Amygdala (tissue), 56 donors: ENCODE measurements at regions not wholly inside any gene's neighbourhood (a gene's known extent, or its start where the extent isn't known, plus 50 kb on each side); places are given as distances from the start of the nearest gene placed in this dataset.
"Not testable (repeated sequence)": the region's sequence is repeated elsewhere in the genome, so short reads cannot be mapped to it uniquely, and the experiment has no call there.

Experiments used
- DNase-seq, 56 donors: peaks; one replicate each; lab custom pipeline; 2025; lab: John Stamatoyannopoulos, UW

DNA sequence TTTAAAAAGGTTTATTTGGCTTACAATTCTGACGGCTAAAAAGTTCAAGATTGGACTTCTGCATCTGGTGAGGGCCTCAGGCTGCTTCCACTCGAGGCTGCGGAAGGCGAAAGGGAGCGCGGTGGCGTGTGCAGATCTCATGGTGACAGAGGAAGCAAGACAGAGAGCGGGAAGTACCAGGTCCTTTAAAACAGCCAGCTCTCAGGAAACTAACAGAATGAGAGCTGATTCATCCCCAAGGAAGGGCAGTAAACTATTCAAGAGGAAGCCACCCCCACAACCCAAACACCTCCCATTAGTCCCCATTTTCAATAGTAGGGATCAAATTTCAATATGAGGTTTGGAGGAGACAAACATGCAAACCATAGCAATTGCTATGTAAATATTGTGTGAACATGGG lies 2144.2 kb upstream of the AGA start:
- DNase-seq = no peak

DNA sequence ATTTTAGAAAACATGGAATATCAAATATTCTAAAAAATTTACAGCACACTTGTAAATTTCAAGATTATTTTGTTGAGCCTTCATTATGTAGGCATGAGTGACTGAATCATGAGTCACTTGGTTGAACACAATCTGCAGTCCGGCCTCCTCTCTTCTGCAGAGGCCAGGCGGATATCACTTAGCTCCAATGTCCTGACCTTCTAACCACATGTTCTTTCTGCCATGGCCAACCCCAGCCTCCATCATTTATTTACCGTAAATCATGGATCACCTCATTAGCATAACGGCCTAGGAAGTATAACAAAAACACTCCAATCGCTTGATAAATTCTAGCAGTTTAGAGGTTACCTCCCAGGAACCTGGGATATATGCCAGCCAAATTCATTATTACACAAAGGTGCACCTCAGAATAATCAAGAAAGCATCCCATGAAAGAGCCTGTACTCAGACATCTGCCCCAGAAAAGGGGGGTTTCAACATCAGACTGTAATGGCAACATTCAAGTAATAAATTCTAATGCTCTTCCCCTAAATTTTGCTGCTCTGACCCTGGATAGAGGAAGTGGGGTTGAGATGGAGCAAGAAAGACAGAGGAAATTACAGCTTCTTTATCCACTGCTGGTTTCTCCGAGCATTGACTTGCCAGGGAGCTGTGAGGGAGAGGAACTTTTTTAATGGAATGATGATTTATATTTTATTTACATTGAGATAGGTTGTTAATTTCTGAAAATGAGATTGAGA lies 2153.6 kb upstream of the AGA start:
- no peak for DNase-seq

DNA sequence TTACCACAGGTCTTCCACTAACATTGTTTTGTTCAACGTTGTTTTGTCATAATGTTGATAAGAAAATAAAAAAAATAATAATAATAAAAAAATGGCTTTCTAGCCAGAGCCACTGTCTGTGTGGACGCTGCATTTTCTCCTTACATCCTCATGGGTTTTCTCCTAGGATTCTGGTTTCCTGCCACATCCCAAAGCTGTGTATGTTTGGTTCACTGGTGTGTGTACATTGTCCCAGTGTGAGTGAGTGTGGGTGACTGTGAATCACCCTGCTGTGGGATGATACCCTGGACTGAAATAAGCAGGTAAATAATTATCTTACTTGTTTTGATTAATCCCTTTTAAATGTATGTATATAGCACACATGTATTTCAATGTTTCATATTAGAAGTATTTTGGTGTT lies 2154.4 kb upstream of the AGA start:
- no peak for DNase-seq

DNA sequence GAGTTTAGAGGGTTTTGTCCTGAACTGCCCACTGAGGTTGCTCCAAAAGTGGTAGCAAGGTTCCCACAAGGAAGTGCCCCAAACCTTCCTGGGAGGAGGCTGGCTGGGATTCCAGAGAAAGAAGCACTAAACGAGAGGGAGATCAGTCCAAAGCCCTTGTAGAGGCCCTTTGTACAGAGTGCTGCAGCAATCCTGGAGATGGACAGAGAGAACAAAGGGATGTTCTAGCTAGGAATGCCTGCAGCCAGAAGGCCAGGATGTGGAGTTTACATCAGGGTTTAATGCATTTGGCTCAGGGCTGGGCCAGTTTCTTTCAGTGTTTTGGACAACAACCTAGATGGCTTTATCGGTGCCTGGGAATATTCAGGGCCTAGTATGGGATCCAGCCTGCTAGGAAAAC lies 2155.1 kb upstream of the AGA start:
- DNase-seq = no peak

DNA sequence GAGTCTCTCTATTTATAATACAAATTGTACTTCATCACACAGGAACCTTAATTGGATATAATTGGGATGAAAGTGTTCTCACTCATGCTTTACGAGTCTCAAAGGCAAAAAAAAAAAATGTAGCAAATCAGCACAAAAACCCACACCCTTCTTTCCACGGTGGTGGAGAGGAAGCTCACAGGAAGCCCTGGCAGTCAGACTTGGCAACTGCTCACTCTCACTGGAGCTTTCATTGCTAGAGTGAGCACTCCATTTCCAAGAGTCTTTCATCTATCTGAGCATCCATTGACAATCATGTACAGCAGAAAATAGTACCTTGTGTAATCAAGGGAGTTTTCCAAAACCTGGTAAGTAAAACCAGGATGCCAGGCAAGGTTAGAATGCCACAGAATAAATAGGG lies 2159.4 kb upstream of the AGA start:
- DNase-seq = no peak

DNA sequence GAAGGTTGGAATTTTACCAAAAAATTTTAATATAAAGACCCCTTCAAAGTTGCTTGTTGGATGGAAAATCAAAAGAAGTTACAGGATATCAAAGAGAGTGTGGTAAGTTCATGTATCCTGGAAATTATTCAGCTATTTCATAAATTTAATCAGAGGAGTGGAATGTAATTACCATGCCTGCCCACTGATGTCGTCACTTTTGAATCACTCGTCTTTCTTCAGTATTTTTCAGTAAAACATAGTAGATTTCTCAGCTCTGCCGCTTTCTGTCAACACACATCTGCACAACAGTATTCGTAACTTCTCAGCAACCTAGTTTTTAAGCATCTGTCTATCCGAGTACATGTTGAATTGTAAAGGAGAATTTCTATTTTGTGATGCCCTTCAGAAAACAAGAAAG lies 2163.0 kb upstream of the AGA start:
- DNase-seq = no peak

DNA sequence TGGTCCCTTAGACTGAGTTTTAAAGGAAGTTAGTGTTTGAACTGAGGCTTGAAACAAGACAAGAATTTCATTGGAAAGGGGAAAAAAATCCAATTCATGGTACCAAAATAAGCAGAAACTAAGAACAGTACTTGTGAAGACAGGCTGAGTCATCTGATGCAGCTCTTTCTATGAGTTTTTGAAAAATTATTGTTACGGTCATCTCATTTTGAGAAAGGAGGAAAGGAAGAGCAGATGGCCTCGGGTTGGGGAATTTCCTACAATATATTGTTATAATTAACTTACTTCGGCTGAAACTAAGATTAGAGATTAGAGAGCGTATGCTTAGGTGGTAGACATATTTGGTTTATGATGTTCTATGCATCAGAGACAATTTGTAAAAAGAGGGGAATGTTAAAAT lies 2164.8 kb upstream of the AGA start:
- DNase-seq = no peak

DNA sequence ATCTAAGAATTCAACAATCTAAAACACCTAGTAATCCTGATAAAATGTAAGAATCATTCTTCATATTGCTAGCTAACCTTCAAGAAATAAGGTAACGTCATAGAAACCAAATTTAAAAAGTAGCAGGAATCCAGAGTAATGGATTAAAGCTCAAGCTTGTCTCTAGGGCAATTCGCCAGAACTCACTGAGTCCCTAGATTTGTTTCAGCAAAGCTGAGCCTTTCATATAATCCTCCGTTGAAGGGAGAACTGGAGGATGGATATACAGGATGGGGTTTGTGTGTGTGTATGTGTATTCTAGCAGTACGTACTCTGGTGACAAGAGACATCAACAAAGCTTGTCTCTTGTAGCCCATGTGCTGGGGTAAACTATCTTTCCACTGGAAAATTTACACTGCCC lies 2173.5 kb upstream of the AGA start:
- no peak for DNase-seq

DNA sequence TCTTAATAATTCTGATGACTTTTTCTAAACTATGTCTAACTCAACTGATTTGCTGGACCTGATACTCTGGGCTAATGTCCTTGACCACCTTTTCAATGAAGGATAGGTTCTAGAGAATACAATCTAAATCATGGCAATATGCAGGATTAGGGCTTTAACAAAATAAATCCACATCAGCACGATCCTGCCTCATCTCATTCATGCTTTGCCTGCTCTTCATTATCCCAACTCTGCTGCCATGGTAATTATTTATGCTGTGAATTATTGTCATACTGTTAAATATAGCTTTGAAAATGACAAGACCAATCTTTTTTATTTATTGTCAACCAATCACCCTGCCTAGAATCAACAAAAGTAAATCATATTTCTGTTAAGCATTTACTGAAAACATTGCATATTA lies 2176.7 kb upstream of the AGA start:
- no peak for DNase-seq

DNA sequence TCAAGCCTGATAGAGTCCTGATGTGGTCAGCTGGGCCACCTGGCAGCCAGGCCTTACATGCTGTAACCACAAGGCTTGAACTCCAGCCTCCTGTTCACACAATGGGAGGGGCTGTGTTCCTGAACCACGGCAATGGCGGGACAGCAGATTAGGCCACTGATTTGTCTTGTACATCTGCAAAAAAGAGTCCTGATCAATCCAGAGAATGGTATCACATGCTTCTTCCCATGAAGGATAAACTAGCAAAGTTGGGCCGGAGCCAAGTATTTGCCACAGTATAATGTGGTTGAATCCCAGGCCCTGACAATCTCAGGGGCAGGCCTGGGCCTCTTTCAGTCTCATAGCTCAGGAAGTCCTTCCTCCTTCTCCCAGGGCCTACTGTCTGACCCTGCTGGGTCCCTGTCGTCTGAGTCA lies 2182.5 kb upstream of the AGA start:
- DNase-seq = peak in 2 of 56 donors; percentile 1

DNA sequence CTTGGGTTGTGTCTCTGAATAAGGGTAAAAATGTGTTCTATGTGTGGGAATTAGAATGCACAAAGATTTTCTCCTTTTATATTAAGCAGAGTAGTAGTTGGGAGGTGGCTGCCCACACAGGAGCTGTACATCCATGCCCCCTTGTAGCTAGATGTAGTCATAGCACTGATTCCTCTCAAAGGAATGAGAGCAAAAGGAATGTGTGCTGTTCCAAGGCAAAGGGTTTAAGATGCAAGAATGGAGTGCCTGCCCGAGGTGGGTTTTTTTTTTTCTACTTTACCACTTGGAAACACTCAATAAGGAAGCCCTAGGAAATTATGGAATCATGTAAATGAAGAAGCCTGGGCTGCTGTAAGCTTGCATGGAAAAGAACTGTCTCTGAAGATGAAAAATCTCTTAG lies 2183.2 kb upstream of the AGA start:
- DNase-seq = no peak

DNA sequence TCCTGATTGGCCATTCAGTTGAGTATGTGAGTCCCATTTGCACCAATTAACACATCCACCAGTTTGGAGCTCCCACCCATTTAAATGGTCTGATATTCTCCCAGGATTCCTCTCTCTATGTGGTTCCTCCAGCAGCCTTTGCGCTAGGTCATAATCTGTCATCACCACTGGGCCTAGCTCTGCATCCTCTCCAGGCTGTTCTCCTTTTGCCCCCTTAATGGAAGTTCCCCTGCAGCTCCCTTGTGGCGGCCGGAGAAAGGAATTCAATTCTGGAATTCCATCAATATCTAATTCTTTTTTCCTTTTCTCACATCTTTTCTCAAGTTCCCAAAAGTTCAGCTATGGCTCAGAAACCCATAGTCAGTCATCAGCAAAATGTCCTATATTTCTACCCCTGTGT lies 2184.4 kb upstream of the AGA start:
- DNase-seq = no peak

DNA sequence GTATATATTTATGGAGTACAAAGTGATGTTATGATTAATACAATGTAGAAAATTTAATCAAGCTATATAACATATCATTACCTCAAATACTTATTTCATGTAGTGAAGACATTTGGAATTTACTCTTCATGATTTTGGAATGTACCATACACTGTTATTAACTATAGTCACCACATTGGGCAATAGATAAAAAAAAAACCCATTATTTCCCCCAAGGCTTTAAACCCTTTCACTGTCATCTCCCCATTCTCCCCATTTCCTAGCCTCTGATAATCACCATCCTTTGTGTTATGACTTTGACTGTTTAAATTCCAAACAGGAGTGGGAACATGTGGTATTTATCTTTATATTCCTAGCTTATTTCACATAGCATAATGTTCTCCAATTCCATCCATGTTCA lies 2189.1 kb upstream of the AGA start:
- DNase-seq = no peak

DNA sequence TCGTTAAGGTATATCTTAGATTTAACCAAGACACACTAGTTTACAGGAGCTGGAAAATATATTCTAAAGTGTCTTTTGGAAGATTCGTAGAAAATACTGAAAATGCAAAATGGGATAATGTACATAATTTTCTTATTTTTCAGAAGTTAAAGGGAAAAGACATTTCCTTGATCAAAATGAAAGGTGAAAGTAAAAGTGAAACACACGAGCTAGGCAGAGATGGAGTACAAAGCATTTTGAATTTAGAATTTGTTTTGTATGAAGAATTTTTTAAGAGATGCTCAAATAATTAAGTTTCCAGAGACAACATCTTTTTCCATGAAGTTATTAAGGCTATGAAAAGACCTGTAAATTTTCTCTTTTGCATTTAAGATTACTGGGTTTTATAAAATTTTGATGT lies 2192.6 kb upstream of the AGA start:
- DNase-seq = no peak

DNA sequence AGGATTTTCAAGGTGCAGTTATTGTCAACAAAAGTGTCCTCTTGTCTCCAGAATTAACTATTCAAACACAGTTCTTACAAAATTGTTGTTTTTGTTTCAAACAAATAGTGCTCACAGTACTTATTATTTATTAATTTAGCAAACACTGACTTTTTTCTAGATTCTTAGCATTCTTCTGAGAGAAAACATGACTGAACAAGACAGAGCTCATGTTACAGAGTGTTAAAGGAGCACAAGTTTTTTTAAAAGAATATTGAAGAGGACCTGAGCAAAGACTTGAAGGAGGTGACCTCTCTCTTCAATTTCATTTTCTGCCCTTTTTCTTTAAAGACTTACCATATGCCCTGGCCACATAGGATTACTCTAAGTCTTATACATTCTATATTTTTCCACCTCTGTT lies 2220.3 kb upstream of the AGA start:
- DNase-seq = no peak

DNA sequence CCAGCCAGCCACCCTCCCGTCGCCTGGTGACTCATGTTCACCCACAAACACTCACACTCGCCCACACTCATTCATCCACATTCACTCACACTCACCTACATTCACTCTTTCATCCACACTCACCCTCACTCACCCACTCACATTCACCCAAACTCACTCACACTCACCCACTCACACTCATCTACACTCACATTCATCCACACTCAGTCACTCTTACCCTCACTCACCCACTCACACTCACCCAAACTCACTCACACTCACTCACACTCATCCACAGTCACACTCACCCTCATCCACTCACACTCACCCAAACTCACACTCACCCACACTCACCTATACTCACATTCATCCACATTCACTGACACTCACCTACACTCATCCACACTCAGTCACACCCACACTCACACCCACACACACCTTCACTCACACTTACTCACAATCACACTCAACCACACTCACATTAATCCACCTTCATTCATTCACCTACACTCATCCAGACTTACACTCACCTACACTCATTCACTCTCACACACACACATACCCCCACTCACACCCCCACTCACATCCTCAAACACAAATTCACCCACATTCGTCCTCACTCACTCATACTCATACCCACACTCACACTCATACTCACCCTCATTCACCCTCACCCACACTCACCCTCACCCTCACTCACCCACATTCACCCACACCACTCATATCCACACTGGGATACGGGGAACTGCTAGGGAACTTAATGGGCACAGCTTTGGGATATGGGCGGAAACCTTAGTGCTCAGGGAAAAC lies 2221.6 kb upstream of the AGA start:
- DNase-seq = no peak

DNA sequence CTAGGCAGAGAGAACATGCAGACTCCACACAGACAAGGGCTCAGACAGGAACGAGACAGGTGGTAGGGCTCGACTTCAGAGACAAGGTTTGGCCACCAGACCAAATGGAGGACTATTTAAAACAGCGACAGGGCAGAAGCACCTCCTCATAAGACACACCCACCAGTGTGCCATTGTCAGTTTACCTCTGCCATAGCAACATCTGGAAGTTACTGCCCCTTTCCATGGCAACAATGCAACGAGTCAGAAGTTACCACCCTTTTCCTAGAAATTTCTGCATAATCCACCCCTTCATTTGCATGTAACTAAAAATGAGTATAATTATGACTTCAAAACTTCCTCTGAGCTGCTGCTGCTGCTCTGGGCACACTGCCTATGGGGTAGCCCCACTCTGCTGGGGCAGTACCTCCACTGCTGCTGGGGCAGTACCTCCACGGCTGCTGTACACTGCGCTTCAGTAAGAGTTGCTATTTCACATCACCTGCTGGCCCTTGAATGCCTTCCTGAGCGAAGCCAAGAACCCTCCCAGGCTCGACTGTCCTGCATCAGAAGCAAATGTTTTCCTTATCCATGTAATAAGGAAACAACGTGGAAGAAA lies 2222.3 kb upstream of the AGA start:
- DNase-seq = no peak

DNA sequence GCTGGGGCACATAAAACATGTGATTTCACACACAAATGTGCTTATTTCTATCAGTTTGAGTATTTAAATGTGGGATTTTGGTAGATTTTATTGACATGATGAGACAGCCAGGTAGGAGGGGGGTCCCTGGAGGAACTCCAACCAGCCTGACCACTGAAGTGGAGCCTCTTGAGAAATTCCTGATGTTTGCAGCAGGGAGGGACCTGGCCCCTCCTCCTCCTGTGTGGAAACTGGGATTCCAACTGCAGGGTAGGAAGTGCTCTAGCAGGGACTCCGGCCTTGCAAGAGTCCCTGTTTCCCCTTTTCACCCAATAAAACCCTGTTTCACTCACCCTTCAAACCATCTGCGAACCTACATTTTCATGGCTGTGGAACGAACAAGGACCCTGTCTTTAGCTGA lies 2224.0 kb upstream of the AGA start:
- no peak for DNase-seq

DNA sequence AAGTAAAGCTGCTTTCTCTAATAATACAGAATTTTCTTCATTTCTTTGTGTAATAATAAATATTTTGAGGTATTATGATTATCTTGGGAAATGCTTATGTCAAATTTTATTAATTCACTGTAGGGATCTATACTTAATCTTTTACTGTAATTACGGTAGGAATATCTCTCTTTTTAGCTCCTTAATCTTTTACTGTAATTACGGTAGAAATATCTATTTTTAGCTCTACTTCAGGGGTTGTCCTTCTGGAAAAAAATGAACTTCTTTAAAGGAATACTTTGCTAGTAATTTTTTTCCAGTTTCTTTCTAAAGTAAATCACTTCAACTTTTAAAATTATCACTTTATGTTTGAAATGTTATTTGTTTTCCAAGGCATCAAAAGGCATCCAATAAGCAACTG lies 2229.4 kb upstream of the AGA start:
- no peak for DNase-seq

DNA sequence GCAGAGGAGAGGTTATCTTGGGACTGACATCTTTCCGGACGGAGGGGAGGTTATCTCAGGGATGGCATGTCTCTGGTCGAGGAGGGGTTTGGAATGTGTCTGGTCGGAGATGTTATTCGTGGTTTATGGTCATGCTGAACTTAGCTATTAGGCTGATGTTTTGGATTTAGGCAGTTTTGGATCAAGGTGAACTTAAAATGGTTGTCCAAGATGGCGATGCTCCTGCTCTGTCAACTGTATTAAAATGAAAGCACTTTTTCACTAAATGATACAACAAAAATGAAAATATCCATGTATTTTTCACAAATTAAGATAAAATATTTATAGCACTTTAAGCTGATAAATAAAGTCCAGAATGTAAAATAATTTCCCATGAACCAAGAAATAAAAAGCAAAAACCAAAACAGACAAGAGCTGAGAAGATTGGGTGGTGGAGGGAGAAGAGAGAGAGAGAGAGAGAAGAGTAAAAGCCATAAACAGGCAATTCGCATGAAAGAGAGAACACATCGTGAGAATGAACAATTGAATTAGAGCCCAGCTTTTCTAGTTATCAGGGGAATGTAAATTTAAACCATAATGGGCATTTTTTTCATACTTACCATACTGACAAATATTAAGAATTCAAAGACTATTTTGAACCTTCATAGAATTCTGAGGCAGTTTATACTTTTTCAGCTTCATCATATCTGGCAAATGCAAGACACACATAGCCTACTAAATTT lies 2236.0 kb upstream of the AGA start:
- DNase-seq = no peak

DNA sequence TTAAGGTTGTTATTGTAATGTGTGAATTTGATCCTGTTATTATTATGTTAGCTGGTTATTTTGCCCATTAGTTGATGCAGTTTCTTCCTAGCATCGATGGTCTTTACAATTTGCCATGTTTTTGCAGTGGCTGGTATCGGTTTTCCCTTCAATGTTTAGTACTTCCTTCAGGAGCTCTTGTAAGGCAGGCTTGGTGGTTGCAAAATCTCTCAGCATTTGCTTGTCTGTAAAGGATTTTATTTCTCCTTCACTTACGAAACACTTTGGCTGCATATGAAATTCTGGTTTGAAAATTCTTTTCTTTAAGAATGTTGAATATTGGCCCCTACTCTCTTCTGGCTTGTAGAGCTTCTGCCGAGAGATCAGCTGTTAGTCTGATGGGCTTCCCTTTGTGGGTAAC lies 2241.4 kb upstream of the AGA start:
- DNase-seq = not testable (repeated sequence)
